ENCODE measurements at regions not wholly inside any gene's neighbourhood (a gene's known extent, or its start where the extent isn't known, plus 50 kb on each side); places are given as distances from the start of the nearest gene placed in this dataset.

DNA sequence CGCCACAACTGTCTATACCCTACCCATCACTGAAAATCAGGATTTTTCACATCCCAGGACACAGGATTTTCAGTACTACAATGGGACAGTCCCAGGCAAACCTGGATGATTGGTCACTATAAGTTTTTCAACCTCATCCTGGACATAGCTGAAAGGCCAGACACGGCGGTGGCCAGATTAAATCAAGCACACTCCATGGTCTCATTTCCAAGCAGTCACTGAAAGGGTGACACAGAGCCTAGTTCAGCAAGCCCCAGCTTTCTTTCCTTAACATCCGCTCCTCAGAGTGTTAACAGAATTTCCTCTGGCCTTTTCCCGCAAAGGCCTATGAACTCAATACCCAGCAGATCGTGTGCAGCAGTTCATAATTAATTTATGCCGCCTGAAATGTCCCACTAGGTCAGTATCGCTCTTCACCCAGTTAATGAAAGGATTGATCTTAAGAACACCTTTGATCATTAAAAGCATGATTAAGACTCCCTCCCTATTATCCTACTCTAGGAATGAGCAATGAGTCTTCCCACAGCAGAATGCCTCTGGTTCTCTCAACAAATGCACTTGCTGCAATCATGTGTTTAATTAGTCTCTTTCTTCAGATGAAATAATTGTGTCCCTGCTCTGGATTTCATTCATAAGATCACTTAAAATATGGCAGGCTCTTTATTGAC lies 104.0 kb upstream of the NANOS1 start:
- TF ChIP-seq, protein P1, sequence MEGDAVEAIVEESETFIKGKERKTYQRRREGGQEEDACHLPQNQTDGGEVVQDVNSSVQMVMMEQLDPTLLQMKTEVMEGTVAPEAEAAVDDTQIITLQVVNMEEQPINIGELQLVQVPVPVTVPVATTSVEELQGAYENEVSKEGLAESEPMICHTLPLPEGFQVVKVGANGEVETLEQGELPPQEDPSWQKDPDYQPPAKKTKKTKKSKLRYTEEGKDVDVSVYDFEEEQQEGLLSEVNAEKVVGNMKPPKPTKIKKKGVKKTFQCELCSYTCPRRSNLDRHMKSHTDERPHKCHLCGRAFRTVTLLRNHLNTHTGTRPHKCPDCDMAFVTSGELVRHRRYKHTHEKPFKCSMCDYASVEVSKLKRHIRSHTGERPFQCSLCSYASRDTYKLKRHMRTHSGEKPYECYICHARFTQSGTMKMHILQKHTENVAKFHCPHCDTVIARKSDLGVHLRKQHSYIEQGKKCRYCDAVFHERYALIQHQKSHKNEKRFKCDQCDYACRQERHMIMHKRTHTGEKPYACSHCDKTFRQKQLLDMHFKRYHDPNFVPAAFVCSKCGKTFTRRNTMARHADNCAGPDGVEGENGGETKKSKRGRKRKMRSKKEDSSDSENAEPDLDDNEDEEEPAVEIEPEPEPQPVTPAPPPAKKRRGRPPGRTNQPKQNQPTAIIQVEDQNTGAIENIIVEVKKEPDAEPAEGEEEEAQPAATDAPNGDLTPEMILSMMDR (IDR thresholded peaks at IDR 0.05) = no peak
- no peak for TF ChIP-seq POLR2A (IDR thresholded peaks at IDR 0.05)

All from thyroid gland (tissue), 4 donors.